ENCODE measurements at regions not wholly inside any gene's neighbourhood (a gene's known extent, or its start where the extent isn't known, plus 50 kb on each side); places are given as distances from the start of the nearest gene placed in this dataset.

DNA sequence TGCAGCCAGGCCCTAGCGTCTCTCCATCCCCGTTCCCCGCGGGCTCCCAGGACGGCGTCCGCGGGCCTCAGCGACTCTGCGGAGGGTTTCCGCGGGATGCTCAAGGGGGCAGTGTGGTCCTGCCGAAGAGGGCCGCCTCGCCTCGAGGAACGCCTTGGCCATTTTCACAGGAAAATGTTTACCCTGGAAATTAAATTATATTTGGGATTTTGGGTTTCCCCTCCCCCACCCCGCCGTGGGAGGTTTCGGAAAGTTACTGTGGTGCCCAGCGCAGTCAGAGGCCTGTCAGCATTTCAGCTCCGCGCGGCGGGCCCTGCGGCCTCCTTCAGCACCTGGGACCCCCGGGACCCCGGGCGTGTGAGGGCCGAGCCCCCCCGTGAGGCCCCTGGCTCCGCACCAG lies 94.5 kb downstream of the PCTP start:
- TF ChIP-seq, protein P1, sequence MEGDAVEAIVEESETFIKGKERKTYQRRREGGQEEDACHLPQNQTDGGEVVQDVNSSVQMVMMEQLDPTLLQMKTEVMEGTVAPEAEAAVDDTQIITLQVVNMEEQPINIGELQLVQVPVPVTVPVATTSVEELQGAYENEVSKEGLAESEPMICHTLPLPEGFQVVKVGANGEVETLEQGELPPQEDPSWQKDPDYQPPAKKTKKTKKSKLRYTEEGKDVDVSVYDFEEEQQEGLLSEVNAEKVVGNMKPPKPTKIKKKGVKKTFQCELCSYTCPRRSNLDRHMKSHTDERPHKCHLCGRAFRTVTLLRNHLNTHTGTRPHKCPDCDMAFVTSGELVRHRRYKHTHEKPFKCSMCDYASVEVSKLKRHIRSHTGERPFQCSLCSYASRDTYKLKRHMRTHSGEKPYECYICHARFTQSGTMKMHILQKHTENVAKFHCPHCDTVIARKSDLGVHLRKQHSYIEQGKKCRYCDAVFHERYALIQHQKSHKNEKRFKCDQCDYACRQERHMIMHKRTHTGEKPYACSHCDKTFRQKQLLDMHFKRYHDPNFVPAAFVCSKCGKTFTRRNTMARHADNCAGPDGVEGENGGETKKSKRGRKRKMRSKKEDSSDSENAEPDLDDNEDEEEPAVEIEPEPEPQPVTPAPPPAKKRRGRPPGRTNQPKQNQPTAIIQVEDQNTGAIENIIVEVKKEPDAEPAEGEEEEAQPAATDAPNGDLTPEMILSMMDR (IDR thresholded peaks at IDR 0.05): peak in 3 of 4 experiments; percentile 38 to 60 (median 50)
- TF ChIP-seq POLR2AphosphoS5 (IDR thresholded peaks at IDR 0.05) (no peak), POLR2A (IDR thresholded peaks at IDR 0.05) (no peak)
